Calu3 (cell line): ENCODE measurements at regions not wholly inside any gene's neighbourhood (a gene's known extent, or its start where the extent isn't known, plus 50 kb on each side); places are given as distances from the start of the nearest gene placed in this dataset.

ENCODE experiments used
- BruUV-seq: library from RNA; stranded (reverse); fragments of 400-500 nt; replicated peaks from 2 replicates; lab custom pipeline; 2021; lab: Mats Ljungman, UMichigan
- CTCF ChIA-PET: fragments of 300-600 bp; sonication (Branson Sonifier 250); formaldehyde crosslinking; loops from one replicate; lab custom pipeline; 2022; ENCODE audit warnings: antibody characterized with exemption; lab: Charles Lee
- DNase-seq: peaks from one replicate; pipeline ENCODE4 v3.0.0; 2022
- H3K27ac Mint-ChIP-seq: one replicate; pipeline ENCODE4 v1.8.0; 2022; ENCODE audit warnings: mixed read lengths; ENCODE audit not compliant: unreplicated experiment
- H3K27me3 Mint-ChIP-seq: one replicate; pipeline ENCODE4 v1.8.0; 2022; ENCODE audit warnings: mixed read lengths; ENCODE audit not compliant: unreplicated experiment
- H3K36me3 Mint-ChIP-seq: one replicate; pipeline ENCODE4 v1.8.0; 2022; ENCODE audit warnings: mild to moderate bottlenecking, moderate library complexity, mixed read lengths; ENCODE audit not compliant: insufficient read depth, unreplicated experiment
- H3K4me1 Mint-ChIP-seq: one replicate; pipeline ENCODE4 v1.8.0; 2022; ENCODE audit warnings: mild to moderate bottlenecking, low read depth, mixed read lengths; ENCODE audit not compliant: unreplicated experiment
- H3K4me3 Mint-ChIP-seq: one replicate; pipeline ENCODE4 v1.8.0; 2022; ENCODE audit warnings: mild to moderate bottlenecking, low read depth, moderate library complexity, mixed read lengths; ENCODE audit not compliant: unreplicated experiment
- H3K9me3 Mint-ChIP-seq: one replicate; pipeline ENCODE4 v1.8.0; 2022; ENCODE audit warnings: low read depth, mixed read lengths; ENCODE audit not compliant: unreplicated experiment
- CTCF ChIP-seq: fragments of 200-600 bp; IDR thresholded peaks from one replicate; pipeline ENCODE4 v1.8.0; 2022; ENCODE audit warnings: antibody characterized with exemption; ENCODE audit not compliant: unreplicated experiment
- intact Hi-C: fragments of 100-400 bp; cut with micrococcal nuclease; formaldehyde crosslinking; loops from one replicate; pipeline ENCODE4 v1.10.0; 2022; ENCODE audit not compliant: unreplicated experiment

GRCh38 chr6:49233483-49233882 lies 229.6 kb downstream of the MMUT start:
- intact Hi-C loops, result no loop called here
- no TSS peak for BruUV-seq
- DNase-seq, result no peak
- H3K27ac Mint-ChIP-seq, result no peak overlapping the region
- no peaks in the 10 kb centered on the region for H3K27me3 Mint-ChIP-seq
- TF ChIP-seq CTCF, result no peak
- no peaks in the 10 kb centered on the region for H3K4me1 Mint-ChIP-seq
- no peak overlapping the region for H3K4me3 Mint-ChIP-seq
- CTCF ChIA-PET, result no interaction called here
- H3K36me3 Mint-ChIP-seq, result no peaks in the 10 kb centered on the region
- H3K9me3 Mint-ChIP-seq, result peaks cover 2% of the 10 kb centered on the region

DNA sequence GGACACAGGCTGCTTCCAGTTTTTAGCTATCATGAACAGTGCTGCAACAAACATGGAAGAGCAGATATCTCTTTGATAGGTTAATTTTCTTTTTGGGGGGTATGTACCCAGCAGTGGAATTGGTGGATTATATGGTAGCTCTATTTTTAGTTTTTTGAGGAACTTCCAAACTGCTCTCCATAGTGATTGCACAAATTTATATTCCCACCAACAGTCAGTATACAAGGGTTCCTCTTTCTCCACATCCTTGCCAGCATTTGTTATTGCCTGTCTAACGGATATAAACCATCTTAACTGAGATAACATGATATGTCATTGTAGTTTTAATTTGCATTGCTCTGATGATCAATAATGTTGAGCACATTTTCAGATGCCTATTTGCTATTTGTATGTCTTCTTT lies 237.6 kb downstream of the MMUT start:
- H3K27ac Mint-ChIP-seq, result no peak overlapping the region
- TF ChIP-seq CTCF, result no peak
- H3K27me3 Mint-ChIP-seq, result no peaks in the 10 kb centered on the region
- no peak overlapping the region for H3K4me3 Mint-ChIP-seq
- intact Hi-C loops, result no loop called here
- no peaks in the 10 kb centered on the region for H3K36me3 Mint-ChIP-seq
- no TSS peak for BruUV-seq
- H3K9me3 Mint-ChIP-seq, result no peaks in the 10 kb centered on the region
- no peaks in the 10 kb centered on the region for H3K4me1 Mint-ChIP-seq
- DNase-seq, result no peak
- CTCF ChIA-PET, result no interaction called here

DNA sequence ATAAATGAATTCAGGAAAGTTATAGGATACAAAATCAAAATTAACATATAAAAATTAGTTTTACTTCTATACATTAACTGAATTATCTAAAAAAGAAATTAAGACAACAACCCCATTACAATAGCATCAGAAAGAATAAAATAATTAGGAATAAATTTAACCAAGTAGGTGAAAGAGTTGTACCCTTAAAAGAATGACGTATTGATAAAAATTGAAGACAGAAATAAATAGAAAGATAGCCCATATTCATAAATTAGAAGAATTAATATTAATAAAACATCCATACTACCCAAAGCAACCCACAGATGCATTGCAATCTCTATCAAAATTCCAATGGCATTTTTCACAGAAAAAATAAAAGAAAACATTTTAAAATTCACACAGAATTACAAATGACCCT lies 242.8 kb downstream of the MMUT start:
- no TSS peak for BruUV-seq
- Mint-ChIP-seq H3K4me1 (no peaks in the 10 kb centered on the region), H3K4me3 (no peak overlapping the region), H3K36me3 (no peaks in the 10 kb centered on the region), H3K27ac (no peak overlapping the region), H3K9me3 (peaks cover 8% of the 10 kb centered on the region), H3K27me3 (no peaks in the 10 kb centered on the region)
- CTCF ChIA-PET, result no interaction called here
- TF ChIP-seq CTCF, result no peak
- intact Hi-C loops, result no loop called here
- DNase-seq, result no peak

- H3K27ac Mint-ChIP-seq, result no peak overlapping the region
- no peaks in the 10 kb centered on the region for H3K36me3 Mint-ChIP-seq
- no peaks in the 10 kb centered on the region for H3K27me3 Mint-ChIP-seq
- BruUV-seq, result no TSS peak
- CTCF ChIA-PET, result no interaction called here
- no peak for DNase-seq
- intact Hi-C loops, result no loop called here
- no peaks in the 10 kb centered on the region for H3K4me1 Mint-ChIP-seq
- no peak overlapping the region for H3K4me3 Mint-ChIP-seq
- H3K9me3 Mint-ChIP-seq, result peaks cover 7% of the 10 kb centered on the region
- TF ChIP-seq CTCF, result no peak
Observed at GRCh38 chr6:49205526-49205925, 257.5 kb downstream of the MMUT start.
